ENCODE measurements at regions not wholly inside any gene's neighbourhood (a gene's known extent, or its start where the extent isn't known, plus 50 kb on each side); places are given as distances from the start of the nearest gene placed in this dataset.

DNA sequence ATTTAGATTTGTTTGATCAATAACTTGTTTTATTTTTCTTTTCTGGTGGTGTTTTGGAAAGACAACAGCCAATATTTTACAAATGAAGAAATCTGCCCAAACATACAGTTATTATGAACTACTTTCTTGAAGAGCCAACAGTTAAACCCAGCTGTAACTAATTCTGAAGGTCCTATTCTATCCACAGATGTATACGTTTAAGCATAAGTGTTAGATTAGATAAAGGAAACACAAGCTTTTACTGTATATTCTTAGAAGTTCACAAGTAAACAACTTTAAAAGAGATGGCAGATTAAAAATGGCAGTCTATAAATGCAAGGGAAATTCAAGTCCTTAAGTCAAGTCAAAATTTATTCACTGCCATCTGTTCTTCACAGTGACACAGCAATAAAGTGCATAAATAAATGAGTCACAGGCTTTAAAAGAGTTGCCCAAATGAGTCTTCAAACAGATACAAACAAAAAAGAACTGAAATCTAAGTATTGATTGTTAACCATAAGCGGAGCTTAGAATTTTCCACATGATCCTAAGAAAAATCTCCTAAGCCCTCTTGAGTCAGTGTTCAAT, 49.9 kb upstream of the KCNH1 start:
- TF ChIP-seq, protein P1, sequence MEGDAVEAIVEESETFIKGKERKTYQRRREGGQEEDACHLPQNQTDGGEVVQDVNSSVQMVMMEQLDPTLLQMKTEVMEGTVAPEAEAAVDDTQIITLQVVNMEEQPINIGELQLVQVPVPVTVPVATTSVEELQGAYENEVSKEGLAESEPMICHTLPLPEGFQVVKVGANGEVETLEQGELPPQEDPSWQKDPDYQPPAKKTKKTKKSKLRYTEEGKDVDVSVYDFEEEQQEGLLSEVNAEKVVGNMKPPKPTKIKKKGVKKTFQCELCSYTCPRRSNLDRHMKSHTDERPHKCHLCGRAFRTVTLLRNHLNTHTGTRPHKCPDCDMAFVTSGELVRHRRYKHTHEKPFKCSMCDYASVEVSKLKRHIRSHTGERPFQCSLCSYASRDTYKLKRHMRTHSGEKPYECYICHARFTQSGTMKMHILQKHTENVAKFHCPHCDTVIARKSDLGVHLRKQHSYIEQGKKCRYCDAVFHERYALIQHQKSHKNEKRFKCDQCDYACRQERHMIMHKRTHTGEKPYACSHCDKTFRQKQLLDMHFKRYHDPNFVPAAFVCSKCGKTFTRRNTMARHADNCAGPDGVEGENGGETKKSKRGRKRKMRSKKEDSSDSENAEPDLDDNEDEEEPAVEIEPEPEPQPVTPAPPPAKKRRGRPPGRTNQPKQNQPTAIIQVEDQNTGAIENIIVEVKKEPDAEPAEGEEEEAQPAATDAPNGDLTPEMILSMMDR (IDR thresholded peaks at IDR 0.05) = no peak
- no peak for TF ChIP-seq EP300 (IDR thresholded peaks at IDR 0.05)

Measured in ovary (tissue), 3 donors.